ENCODE measurements at regions not wholly inside any gene's neighbourhood (a gene's known extent, or its start where the extent isn't known, plus 50 kb on each side); places are given as distances from the start of the nearest gene placed in this dataset.

DNA sequence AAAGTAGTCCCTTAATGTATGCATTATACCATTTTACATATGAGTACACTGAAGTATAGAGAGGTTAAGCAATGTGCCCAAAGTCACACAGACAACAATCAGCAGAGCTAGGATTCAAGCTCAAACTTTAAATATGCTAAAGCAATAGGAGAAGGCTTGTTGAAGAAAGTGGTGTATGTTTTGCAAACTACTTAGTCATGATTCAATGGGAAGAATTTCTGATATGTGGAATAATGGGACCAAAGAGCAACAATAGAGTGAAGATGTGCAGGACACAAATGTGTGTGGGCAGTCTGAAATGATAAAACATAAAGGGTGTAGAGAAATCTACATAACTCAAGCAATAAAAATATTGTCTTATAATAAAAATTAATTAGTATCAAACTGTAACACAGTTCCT is 109.0 kb upstream of the ARSJ start:
- Mint-ChIP-seq H3K27me3 (no peaks in the 10 kb centered on the region), H3K4me1 (no peaks in the 10 kb centered on the region), H3K27ac (no peak overlapping the region), H3K9me3 (ENCODE audit: low read depth) (peaks cover 6% of the 10 kb centered on the region), H3K36me3 (ENCODE audit: low read depth) (no peaks in the 10 kb centered on the region), H3K4me3 (no peak overlapping the region)
- CTCF ChIA-PET = interaction anchor here (1.4 kb wide), 1 partner anchor 12 kb away, joined by 4 read pairs; no protein-coding TSS in a partner anchor
- POLR2A ChIA-PET = no interaction called here
- ATAC-seq = no peak
- intact Hi-C loops (cut with DNase I, micrococcal nuclease) = no loop called here
- DNase-seq = no peak

- intact Hi-C loops (cut with DNase I, micrococcal nuclease) = no loop called here
- POLR2A ChIA-PET = no interaction called here
- Mint-ChIP-seq H3K4me1 (no peaks in the 10 kb centered on the region), H3K4me3 (no peak overlapping the region), H3K27ac (no peak overlapping the region), H3K9me3 (ENCODE audit: low read depth) (peaks cover 6% of the 10 kb centered on the region), H3K36me3 (ENCODE audit: low read depth) (no peaks in the 10 kb centered on the region), H3K27me3 (no peaks in the 10 kb centered on the region)
- ATAC-seq = no peak
- DNase-seq = no peak
- CTCF ChIA-PET = no interaction called here
Observed at GRCh38 chr4:114091546-114091945, 112.1 kb upstream of the ARSJ start.

GRCh38 chr4:114093221-114093715 is 113.8 kb upstream of the ARSJ start:
- no peak overlapping the region for H3K4me3 Mint-ChIP-seq
- ChIA-PET POLR2A (no interaction called here), CTCF (no interaction called here)
- no peaks in the 10 kb centered on the region for H3K27me3 Mint-ChIP-seq
- no peak overlapping the region for H3K27ac Mint-ChIP-seq
- DNase-seq (no peak), ATAC-seq (no peak)
- no peaks in the 10 kb centered on the region for H3K4me1 Mint-ChIP-seq
- H3K9me3 Mint-ChIP-seq (ENCODE audit: low read depth) = peaks cover 6% of the 10 kb centered on the region
- intact Hi-C loops (cut with DNase I, micrococcal nuclease) = no loop called here
- H3K36me3 Mint-ChIP-seq (ENCODE audit: low read depth) = no peaks in the 10 kb centered on the region

DNA sequence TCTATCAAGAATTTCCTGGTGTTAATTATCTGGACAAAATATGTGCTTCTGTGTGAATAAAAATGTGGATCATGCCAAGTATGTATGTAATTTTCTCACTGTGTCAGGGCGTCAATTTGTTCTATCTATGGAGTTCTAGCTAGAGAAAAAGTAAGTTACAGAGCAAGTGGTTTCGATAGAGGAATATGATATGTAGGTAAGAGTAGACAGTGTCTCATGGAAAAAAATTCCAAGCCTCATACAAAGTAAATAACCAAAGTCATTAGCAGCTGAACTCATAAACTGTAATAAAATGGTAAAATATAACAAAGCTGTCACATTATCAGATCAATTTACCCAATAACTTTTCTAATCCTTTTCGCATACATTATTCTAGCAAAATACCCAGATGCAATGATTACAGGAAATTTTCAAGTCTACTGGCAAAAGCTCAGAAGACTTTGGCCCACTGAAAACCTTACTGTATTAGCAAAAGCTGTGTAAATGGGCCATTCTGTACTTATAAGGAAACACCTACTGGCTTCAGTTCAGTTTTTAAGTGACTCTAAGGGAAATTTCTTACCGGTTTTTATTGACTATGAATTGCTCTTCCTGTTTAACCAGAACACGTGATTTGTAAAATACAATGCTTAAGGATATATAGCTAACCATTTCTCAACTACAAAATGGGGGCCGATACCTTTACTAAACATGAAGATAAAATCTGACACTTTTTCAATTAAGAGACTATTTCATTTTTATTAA is 121.0 kb upstream of the ARSJ start:
- CTCF ChIA-PET = interaction anchor here (1.5 kb wide), 1 partner anchor 12 kb away, joined by 4 read pairs; no protein-coding TSS in a partner anchor

DNA sequence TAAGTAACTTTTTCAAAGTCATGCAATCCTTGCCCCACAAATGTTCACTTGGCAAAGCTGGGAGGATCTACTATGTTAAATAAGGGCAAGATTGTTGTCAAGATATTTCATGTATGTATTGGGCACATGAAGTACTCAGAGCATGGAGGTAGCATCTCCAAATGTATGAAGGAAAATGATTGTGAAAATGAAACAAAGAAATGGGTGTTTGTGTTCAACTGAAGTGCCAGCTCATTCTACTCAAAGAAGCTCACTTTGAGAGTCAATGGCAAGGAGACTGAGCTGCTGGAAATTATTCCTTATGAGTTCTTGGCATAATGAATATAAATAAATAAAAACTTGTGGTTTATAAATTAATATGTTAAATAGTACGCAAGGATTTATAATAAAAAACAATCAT is 124.5 kb upstream of the ARSJ start:
- intact Hi-C loops (cut with DNase I, micrococcal nuclease) = no loop called here
- ATAC-seq = no peak
- Mint-ChIP-seq H3K36me3 (ENCODE audit: low read depth) (no peaks in the 10 kb centered on the region), H3K4me3 (no peak overlapping the region), H3K27ac (no peak overlapping the region), H3K9me3 (ENCODE audit: low read depth) (no peaks in the 10 kb centered on the region), H3K27me3 (peaks cover 2% of the 10 kb centered on the region), H3K4me1 (peaks cover 2% of the 10 kb centered on the region)
- no peak for DNase-seq
- ChIA-PET CTCF (interaction anchor here (1.6 kb wide), 1 partner anchor 30 kb away, joined by 4 read pairs; no protein-coding TSS in a partner anchor), POLR2A (no interaction called here)

More for the DNA sequence above, 121.0 kb upstream of the ARSJ start:
- Mint-ChIP-seq H3K4me3 (no peak overlapping the region), H3K9me3 (ENCODE audit: low read depth) (no peaks in the 10 kb centered on the region), H3K4me1 (peaks cover 2% of the 10 kb centered on the region), H3K27ac (no peak overlapping the region), H3K27me3 (peaks cover 5% of the 10 kb centered on the region), H3K36me3 (ENCODE audit: low read depth) (no peaks in the 10 kb centered on the region)
- POLR2A ChIA-PET = no interaction called here
- intact Hi-C loops (cut with DNase I, micrococcal nuclease) = no loop called here
- DNase-seq (no peak), ATAC-seq (no peak)

GRCh38 chr4:114108869-114109268 is 129.4 kb upstream of the ARSJ start:
- H3K27me3 Mint-ChIP-seq = no peaks in the 10 kb centered on the region
- ChIA-PET POLR2A (no interaction called here), CTCF (no interaction called here)
- no peak overlapping the region for H3K4me3 Mint-ChIP-seq
- no peak for DNase-seq
- H3K4me1 Mint-ChIP-seq = peaks cover under 1% of the 10 kb centered on the region
- intact Hi-C loops (cut with DNase I, micrococcal nuclease) = no loop called here
- H3K27ac Mint-ChIP-seq = no peak overlapping the region
- no peaks in the 10 kb centered on the region for H3K9me3 Mint-ChIP-seq (ENCODE audit: low read depth)
- no peaks in the 10 kb centered on the region for H3K36me3 Mint-ChIP-seq (ENCODE audit: low read depth)
- ATAC-seq = no peak

DNA sequence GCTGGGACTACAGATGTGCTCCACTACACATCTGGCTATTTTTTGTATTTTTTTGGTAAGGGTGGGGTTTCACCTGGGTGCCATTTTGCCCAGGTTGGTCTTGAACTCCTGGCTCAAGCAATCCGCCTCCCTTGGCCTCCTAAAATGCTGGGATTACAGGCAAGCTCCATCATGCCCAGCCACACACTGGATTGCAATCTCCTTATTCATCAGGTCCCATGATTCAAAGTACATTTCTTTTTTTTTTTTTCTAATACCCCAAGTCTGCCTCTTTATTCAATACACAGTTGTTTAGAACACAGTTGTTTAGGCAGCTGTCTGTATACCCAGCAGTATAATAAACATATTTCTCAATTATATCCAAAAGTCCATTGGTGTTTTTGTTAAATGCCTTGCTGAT is 130.3 kb upstream of the ARSJ start:
- no peak for ATAC-seq
- Mint-ChIP-seq H3K4me3 (no peak overlapping the region), H3K27ac (no peak overlapping the region), H3K9me3 (ENCODE audit: low read depth) (no peaks in the 10 kb centered on the region), H3K36me3 (ENCODE audit: low read depth) (no peaks in the 10 kb centered on the region), H3K4me1 (no peaks in the 10 kb centered on the region), H3K27me3 (no peaks in the 10 kb centered on the region)
- ChIA-PET CTCF (interaction anchor here (0.6 kb wide), 1 partner anchor 26 kb away, joined by 4 read pairs; no protein-coding TSS in a partner anchor), POLR2A (no interaction called here)
- intact Hi-C loops (cut with DNase I, micrococcal nuclease) = no loop called here
- no peak for DNase-seq

GRCh38 chr4:114115526-114115925 is 136.1 kb upstream of the ARSJ start:
- Mint-ChIP-seq H3K36me3 (ENCODE audit: low read depth) (no peaks in the 10 kb centered on the region), H3K9me3 (ENCODE audit: low read depth) (no peaks in the 10 kb centered on the region), H3K4me3 (no peak overlapping the region), H3K27me3 (no peaks in the 10 kb centered on the region), H3K4me1 (no peaks in the 10 kb centered on the region), H3K27ac (no peak overlapping the region)
- ATAC-seq = no peak
- CTCF ChIA-PET = interaction anchor here (0.6 kb wide), 1 partner anchor 269 kb away, joined by 3 read pairs; no protein-coding TSS in a partner anchor
- POLR2A ChIA-PET = no interaction called here
- intact Hi-C loops (cut with DNase I, micrococcal nuclease) = no loop called here
- no peak for DNase-seq

- ChIA-PET POLR2A (no interaction called here), CTCF (no interaction called here)
- Mint-ChIP-seq H3K36me3 (ENCODE audit: low read depth) (no peaks in the 10 kb centered on the region), H3K4me3 (no peak overlapping the region), H3K4me1 (no peaks in the 10 kb centered on the region), H3K27ac (no peak overlapping the region), H3K27me3 (no peaks in the 10 kb centered on the region), H3K9me3 (ENCODE audit: low read depth) (no peaks in the 10 kb centered on the region)
- intact Hi-C loops (cut with DNase I, micrococcal nuclease) = no loop called here
- DNase-seq = no peak
- ATAC-seq = no peak
Observed at GRCh38 chr4:114116861-114117260, 137.4 kb upstream of the ARSJ start.

DNA sequence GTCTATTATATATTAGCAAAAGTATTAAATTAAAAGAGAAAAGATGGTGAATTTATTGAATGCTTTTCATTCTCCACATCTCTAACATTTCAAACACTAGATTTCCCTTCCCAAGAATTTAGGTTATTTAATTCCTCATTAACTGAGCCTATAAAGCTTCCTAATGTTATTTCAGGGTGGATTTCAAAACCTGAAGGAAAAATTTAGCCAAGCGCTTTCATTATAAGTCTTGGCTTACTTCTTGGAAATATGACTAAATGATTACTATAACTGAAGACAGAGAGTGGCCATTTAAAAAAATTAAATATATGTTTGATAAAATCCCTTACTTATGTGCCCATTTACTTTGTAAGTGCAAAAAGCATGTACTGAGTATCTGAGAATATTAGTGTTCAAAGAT is 141.8 kb upstream of the ARSJ start:
- Mint-ChIP-seq H3K27me3 (peaks cover 2% of the 10 kb centered on the region), H3K4me1 (no peaks in the 10 kb centered on the region), H3K9me3 (ENCODE audit: low read depth) (peaks cover 7% of the 10 kb centered on the region), H3K27ac (no peak overlapping the region), H3K4me3 (no peak overlapping the region), H3K36me3 (ENCODE audit: low read depth) (peaks cover 2% of the 10 kb centered on the region)
- POLR2A ChIA-PET = no interaction called here
- intact Hi-C loops (cut with DNase I, micrococcal nuclease) = no loop called here
- CTCF ChIA-PET = no interaction called here
- ATAC-seq (no peak), DNase-seq (no peak)

DNA sequence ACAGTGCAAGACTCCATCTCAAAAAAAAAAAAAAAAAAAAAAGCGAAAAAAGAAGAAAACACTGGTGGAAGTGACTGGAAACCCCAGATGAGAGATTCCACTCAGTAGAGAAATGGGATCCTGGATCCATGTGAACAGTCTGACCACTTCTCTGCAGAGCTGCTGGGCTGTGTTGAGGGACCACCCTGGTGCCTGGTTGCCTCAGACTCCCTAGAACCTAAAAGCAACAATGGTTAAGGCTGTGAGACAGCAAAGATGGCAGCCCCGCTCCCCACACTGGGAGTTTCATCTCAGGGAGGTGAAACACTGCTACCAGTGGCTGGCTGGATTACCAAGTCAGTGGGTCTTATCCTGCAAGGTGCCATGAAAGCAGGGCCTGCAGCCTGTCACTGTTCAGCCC is 152.8 kb upstream of the ARSJ start:
- no peak for ATAC-seq
- Mint-ChIP-seq H3K36me3 (ENCODE audit: low read depth) (no peaks in the 10 kb centered on the region), H3K4me1 (no peaks in the 10 kb centered on the region), H3K27ac (no peak overlapping the region), H3K27me3 (no peaks in the 10 kb centered on the region), H3K9me3 (ENCODE audit: low read depth) (no peaks in the 10 kb centered on the region), H3K4me3 (no peak overlapping the region)
- CTCF ChIA-PET = no interaction called here
- no peak for DNase-seq
- POLR2A ChIA-PET = no interaction called here
- intact Hi-C loops (cut with DNase I, micrococcal nuclease) = no loop called here

GRCh38 chr4:114132830-114133229 is 153.4 kb upstream of the ARSJ start:
- POLR2A ChIA-PET = no interaction called here
- H3K4me3 Mint-ChIP-seq = no peak overlapping the region
- H3K27me3 Mint-ChIP-seq = no peaks in the 10 kb centered on the region
- no peak overlapping the region for H3K27ac Mint-ChIP-seq
- CTCF ChIA-PET = no interaction called here
- H3K36me3 Mint-ChIP-seq (ENCODE audit: low read depth) = no peaks in the 10 kb centered on the region
- intact Hi-C loops (cut with DNase I, micrococcal nuclease) = no loop called here
- H3K9me3 Mint-ChIP-seq (ENCODE audit: low read depth) = no peaks in the 10 kb centered on the region
- ATAC-seq = no peak
- no peak for DNase-seq
- no peaks in the 10 kb centered on the region for H3K4me1 Mint-ChIP-seq

Measured in activated CD4-positive, alpha-beta T cell treated with anti-CD3 and anti-CD28 coated beads for 36 hours (primary cell).